CD14-positive monocyte (primary cell): ENCODE measurements at regions not wholly inside any gene's neighbourhood (a gene's known extent, or its start where the extent isn't known, plus 50 kb on each side); places are given as distances from the start of the nearest gene placed in this dataset.

Experiments used
- DNase-seq, 3 donors: peaks; one replicate each; pipeline ENCODE4 v3.0.0-alpha.2; 2011 to 2022
- H2AFZ ChIP-seq: 2 replicates; pipeline ENCODE4 v1.6.0; 2012; ENCODE audit warnings: mild to moderate bottlenecking, low read depth, low read length, inconsistent platforms; ENCODE audit not compliant: insufficient read depth, poor library complexity, severe bottlenecking
- H3K27ac ChIP-seq, 2 donors: 1 replicate in 1 of 2; 2 replicates in 1 of 2; pipeline ENCODE4 v1.5.1; 2012 to 2013; ENCODE audit warnings: low read length in 2 of 2, control low read depth in 1 of 2, inconsistent platforms in 1 of 2, low read depth in 1 of 2, mild to moderate bottlenecking in 1 of 2
- H3K27me3 ChIP-seq, 2 donors: one replicate each; pipeline versions ENCODE4 v1.6.0 to v1.6.1; 2011 to 2013; ENCODE audit warnings: low read length in 2 of 2; ENCODE audit not compliant: control insufficient read depth in 2 of 2, insufficient read depth in 2 of 2
- H3K36me3 ChIP-seq, 2 donors: replicated peaks in 1 of 2; 1 replicate in 1 of 2; 2 replicates in 1 of 2; pipeline versions ENCODE4 v1.5.1 to v1.6.1; 2012 to 2013; ENCODE audit warnings: low read length in 2 of 2, control low read depth in 1 of 2, inconsistent platforms in 1 of 2, mild to moderate bottlenecking in 1 of 2; ENCODE audit not compliant: insufficient read depth in 2 of 2, control insufficient read depth in 1 of 2
- H3K4me1 ChIP-seq, 2 donors: 1 replicate in 1 of 2; 2 replicates in 1 of 2; pipeline versions ENCODE4 v1.5.1 to v1.6.1; 2012 to 2013; ENCODE audit warnings: low read length in 2 of 2, control low read depth in 1 of 2, inconsistent platforms in 1 of 2, mild to moderate bottlenecking in 1 of 2, moderate library complexity in 1 of 2; ENCODE audit not compliant: insufficient read depth in 2 of 2, control insufficient read depth in 1 of 2
- H3K4me2 ChIP-seq: replicated peaks from 2 replicates; pipeline ENCODE3; 2012; ENCODE audit warnings: low read length, moderate library complexity, mild to moderate bottlenecking; ENCODE audit not compliant: poor library complexity, severe bottlenecking; ENCODE audit errors: extremely low read depth
- H3K4me3 ChIP-seq, 3 experiments: fragments of 200-600 bp in 1 of 3; sonication (generic) in 1 of 3; replicated peaks in 1 of 3; 1 replicate in 2 of 3; 2 replicates in 1 of 3; pipeline ENCODE4 v1.5.1; 2011 to 2013; ENCODE audit warnings: low read length in 3 of 3, mild to moderate bottlenecking in 3 of 3, control low read depth in 2 of 3, low read depth in 2 of 3, inconsistent platforms in 1 of 3, moderate library complexity in 1 of 3
- H3K79me2 ChIP-seq: 2 replicates; pipeline ENCODE4 v1.6.0; 2012; ENCODE audit warnings: mild to moderate bottlenecking, control low read depth, inconsistent platforms, low read length, moderate library complexity; ENCODE audit not compliant: insufficient read depth
- H3K9ac ChIP-seq: 2 replicates; pipeline ENCODE4 v1.6.0; 2017; ENCODE audit warnings: low read length, mild to moderate bottlenecking; ENCODE audit not compliant: insufficient read depth, poor library complexity, severe bottlenecking
- H3K9me3 ChIP-seq, 2 donors: replicated peaks in 1 of 2; 1 replicate in 1 of 2; 2 replicates in 1 of 2; pipeline versions ENCODE4 v1.5.1 to v1.6.1; 2012 to 2013; ENCODE audit warnings: low read length in 2 of 2, control low read depth in 1 of 2; ENCODE audit not compliant: control insufficient read depth in 1 of 2, insufficient read depth in 1 of 2
- H4K20me1 ChIP-seq: 2 replicates; pipeline ENCODE4 v1.6.0; 2012; ENCODE audit warnings: mild to moderate bottlenecking, low read length, control low read depth, moderate library complexity; ENCODE audit not compliant: insufficient read depth
- H3K27ac Mint-ChIP-seq, 7 donors: one replicate each; pipeline ENCODE4 v1.8.0; 2020; ENCODE audit warnings: mild to moderate bottlenecking in 7 of 7, mixed read lengths in 7 of 7, moderate library complexity in 6 of 7, inconsistent platforms in 2 of 7
- H3K27me3 Mint-ChIP-seq, 3 donors: one replicate each; pipeline ENCODE4 v1.8.0; 2021 to 2022; ENCODE audit warnings: low read depth in 3 of 3, mild to moderate bottlenecking in 3 of 3, mixed read lengths in 3 of 3, moderate library complexity in 3 of 3, inconsistent platforms in 1 of 3
- H3K36me3 Mint-ChIP-seq, 2 donors: one replicate each; pipeline ENCODE4 v1.8.0; 2020; ENCODE audit warnings: mixed read lengths in 2 of 2, inconsistent platforms in 1 of 2, mild to moderate bottlenecking in 1 of 2
- H3K4me1 Mint-ChIP-seq: one replicate; pipeline ENCODE4 v1.8.0; 2020; ENCODE audit warnings: mild to moderate bottlenecking, mixed read lengths
- H3K4me3 Mint-ChIP-seq, 2 donors: one replicate each; pipeline ENCODE4 v1.8.0; 2020; ENCODE audit warnings: mild to moderate bottlenecking in 2 of 2, mixed read lengths in 2 of 2, moderate library complexity in 1 of 2
- H3K9me3 Mint-ChIP-seq, 7 donors: one replicate each; pipeline ENCODE4 v1.8.0; 2020 to 2022; ENCODE audit warnings: mixed read lengths in 7 of 7, mild to moderate bottlenecking in 6 of 7, moderate library complexity in 6 of 7, inconsistent platforms in 2 of 7
- WGBS: methylation state at CpG from one replicate; pipeline ENCODE4 v1.1.5; 2013; ENCODE audit warnings: missing lambda C conversion rate; ENCODE audit not compliant: insufficient coverage; 5-methylcytosine and 5-hydroxymethylcytosine counted together
- intact Hi-C, 2 donors: fragments of 100-400 bp; cut with micrococcal nuclease; formaldehyde crosslinking; loops; one replicate each; pipeline versions ENCODE4 v1.15.0 to v1.15.1; 2023
- TF ChIP-seq, protein P1 (sequence below): fragments of 200-600 bp; IDR thresholded peaks from one replicate; pipeline ENCODE4 v1.8.0; 2022; ENCODE audit warnings: antibody characterized with exemption, mild to moderate bottlenecking

DNA sequence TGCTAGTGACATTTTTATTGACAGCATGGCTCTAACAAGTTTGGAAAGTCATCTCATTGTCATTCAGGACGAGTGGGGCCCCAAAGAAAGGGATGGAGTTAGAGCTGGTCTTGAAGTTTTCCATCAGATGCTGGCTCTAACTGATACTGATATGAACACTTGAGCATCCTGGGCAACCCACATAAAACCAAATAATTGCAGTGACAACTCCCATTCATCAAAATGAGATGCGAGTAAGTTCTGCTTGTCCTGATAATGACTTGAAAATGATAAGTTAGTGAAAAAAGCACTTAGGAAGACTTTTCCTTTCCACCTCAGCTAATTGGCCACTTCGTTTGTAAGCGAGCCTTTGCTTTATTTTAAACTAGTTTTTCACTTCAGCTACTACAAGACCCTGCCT, 147.6 kb downstream of the SP3 start:
- Histone ChIP-seq H4K20me1 (no peaks in the 10 kb centered on the region), H3K4me2 (no peak overlapping the region), H3K79me2 (no peaks in the 10 kb centered on the region), H2AFZ (no peak overlapping the region), H3K4me1 (no peaks in the 10 kb centered on the region), H3K27me3 (peaks cover 5 to 6% of the 10 kb centered on the region in 2 donors), H3K9ac (no peak overlapping the region), H3K36me3 (no peaks in the 10 kb centered on the region), H3K4me3 (no peak overlapping the region), H3K27ac (no peak overlapping the region), H3K9me3 (no peaks in the 10 kb centered on the region)
- intact Hi-C loops, result no loop called here
- no CpG with 5 or more reads among the region's 4 CpGs for WGBS
- Mint-ChIP-seq H3K27me3 (peaks cover 6 to 22% (median 7%) of the 10 kb centered on the region in 3 donors), H3K4me1 (no peaks in the 10 kb centered on the region), H3K27ac (no peak overlapping the region), H3K36me3 (no peaks in the 10 kb centered on the region), H3K4me3 (no peak overlapping the region), H3K9me3 (peaks cover 1 to 6% (median 4%) of the 10 kb centered on the region in 7 donors)
- TF ChIP-seq, protein P1, sequence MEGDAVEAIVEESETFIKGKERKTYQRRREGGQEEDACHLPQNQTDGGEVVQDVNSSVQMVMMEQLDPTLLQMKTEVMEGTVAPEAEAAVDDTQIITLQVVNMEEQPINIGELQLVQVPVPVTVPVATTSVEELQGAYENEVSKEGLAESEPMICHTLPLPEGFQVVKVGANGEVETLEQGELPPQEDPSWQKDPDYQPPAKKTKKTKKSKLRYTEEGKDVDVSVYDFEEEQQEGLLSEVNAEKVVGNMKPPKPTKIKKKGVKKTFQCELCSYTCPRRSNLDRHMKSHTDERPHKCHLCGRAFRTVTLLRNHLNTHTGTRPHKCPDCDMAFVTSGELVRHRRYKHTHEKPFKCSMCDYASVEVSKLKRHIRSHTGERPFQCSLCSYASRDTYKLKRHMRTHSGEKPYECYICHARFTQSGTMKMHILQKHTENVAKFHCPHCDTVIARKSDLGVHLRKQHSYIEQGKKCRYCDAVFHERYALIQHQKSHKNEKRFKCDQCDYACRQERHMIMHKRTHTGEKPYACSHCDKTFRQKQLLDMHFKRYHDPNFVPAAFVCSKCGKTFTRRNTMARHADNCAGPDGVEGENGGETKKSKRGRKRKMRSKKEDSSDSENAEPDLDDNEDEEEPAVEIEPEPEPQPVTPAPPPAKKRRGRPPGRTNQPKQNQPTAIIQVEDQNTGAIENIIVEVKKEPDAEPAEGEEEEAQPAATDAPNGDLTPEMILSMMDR, result no peak
- no peak for DNase-seq

DNA sequence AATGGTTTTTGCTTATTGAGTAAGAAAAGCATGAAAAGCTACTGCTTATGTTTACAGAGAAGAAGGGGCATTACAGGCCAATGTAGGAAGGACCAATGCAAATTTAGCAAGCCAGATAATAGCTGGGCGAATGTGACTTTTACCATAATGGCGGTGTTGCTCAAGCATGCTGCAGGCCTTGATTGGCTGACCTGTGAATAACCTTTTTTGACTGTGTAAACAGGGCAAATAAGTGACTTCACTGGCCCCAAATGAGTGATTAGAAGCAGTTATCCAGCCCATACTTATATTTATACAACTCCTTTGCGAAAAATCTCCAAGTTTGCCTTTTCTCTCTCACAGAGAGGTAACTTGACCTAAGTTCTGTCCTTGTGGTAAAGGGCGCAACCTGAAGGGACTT, 146.9 kb downstream of the SP3 start:
- peaks cover 5 to 6% of the 10 kb centered on the region in 2 donors for H3K27me3 ChIP-seq
- no peak overlapping the region for H3K4me3 ChIP-seq
- no peak overlapping the region for H3K4me3 Mint-ChIP-seq
- H3K27me3 Mint-ChIP-seq, result peaks cover 9 to 21% (median 13%) of the 10 kb centered on the region in 3 donors
- H4K20me1 ChIP-seq, result no peaks in the 10 kb centered on the region
- no peaks in the 10 kb centered on the region for H3K36me3 ChIP-seq
- H3K9me3 Mint-ChIP-seq, result peaks cover 1 to 6% (median 4%) of the 10 kb centered on the region in 7 donors
- DNase-seq, result no peak
- WGBS, result 94% methylated on average over 4 of the region's 4 CpGs
- H3K4me1 ChIP-seq, result no peaks in the 10 kb centered on the region
- H3K79me2 ChIP-seq, result no peaks in the 10 kb centered on the region
- TF ChIP-seq, protein P1, result no peak
- H3K9ac ChIP-seq, result no peak overlapping the region
- H3K27ac ChIP-seq, result no peak overlapping the region
- intact Hi-C loops, result no loop called here
- no peak overlapping the region for H3K27ac Mint-ChIP-seq
- H3K9me3 ChIP-seq, result no peaks in the 10 kb centered on the region
- no peak overlapping the region for H3K4me2 ChIP-seq
- H3K4me1 Mint-ChIP-seq, result peaks cover 3% of the 10 kb centered on the region
- no peaks in the 10 kb centered on the region for H3K36me3 Mint-ChIP-seq
- H2AFZ ChIP-seq, result no peak overlapping the region
